Right ventricle myocardium superior (tissue), 1 donor: ENCODE measurements at regions not wholly inside any gene's neighbourhood (a gene's known extent, or its start where the extent isn't known, plus 50 kb on each side); places are given as distances from the start of the nearest gene placed in this dataset.
A peak's percentile ranks its signal among the peaks of the same experiment; 100 is the strongest.
"Not testable (repeated sequence)": the region's sequence is repeated elsewhere in the genome, so short reads cannot be mapped to it uniquely, and the experiment has no call there.

Source experiments
- ATAC-seq: fragments of 200-7000 bp; cut with Tn5 transposase; one replicate; pipeline ENCODE4 v1.9.1; 2020; ENCODE audit warnings: mild to moderate bottlenecking; ENCODE audit not compliant: poor library complexity
- DNase-seq: peaks from one replicate; pipeline ENCODE4 v3.0.0-alpha.2; 2020
- intact Hi-C: fragments of 100-400 bp; cut with DNase I; formaldehyde crosslinking; loops from one replicate; pipeline ENCODE4 v1.11.2; 2022
- donor health status: DM: no; HTN: yes; CAD: no; lungs with severe emphysema.

DNA sequence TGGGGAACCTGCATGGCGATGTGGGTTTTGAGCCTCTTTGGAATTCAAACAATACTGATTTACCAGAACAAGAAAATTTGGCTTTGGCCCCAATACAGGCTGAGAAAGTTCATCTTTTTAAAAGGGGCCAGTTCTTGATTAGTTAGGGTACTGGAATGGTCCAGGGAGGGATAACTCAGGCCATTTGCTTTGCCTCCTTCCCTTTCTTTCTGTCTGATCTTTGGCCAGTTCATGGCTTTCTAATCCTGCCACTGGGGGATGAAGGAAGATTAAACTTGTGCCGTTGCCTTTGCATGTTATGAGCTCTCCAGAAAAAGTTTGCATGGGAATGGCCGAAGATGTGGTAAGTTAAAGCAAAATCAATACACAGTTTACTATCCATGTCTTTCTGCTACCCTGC, 78.4 kb downstream of the ADAMTS15 start:
- intact Hi-C loops = no loop called here
- ATAC-seq (no peak), DNase-seq (no peak)

GRCh38 chr11:130527636-130528297, 79.3 kb downstream of the ADAMTS15 start:
- intact Hi-C loops = no loop called here
- ATAC-seq = peak; percentile 64
- peak; percentile 58 for DNase-seq

- DNase-seq (peak; percentile 54), ATAC-seq (peak; percentile 84)
- intact Hi-C loops = no loop called here
These were observed 80.1 kb downstream of the ADAMTS15 start for GRCh38 chr11:130528298-130529261.

DNA sequence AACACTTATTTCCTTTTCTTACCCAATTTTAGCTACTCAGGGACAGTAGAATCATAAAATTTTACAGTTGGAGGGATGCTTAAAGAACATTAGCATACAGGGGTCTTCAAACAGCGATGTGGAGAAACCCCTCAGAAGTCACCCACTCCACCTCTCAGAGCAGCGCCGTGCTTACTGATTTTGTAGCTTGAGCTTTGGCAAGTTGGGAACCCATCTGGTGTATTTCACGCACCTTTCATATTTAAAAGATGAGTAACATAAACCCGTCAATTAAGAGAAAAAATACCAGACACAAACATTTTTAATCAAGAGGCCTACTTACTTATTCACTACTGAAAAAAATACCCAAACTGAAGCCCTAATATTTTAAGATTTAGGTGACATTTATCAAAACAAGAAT, 80.9 kb downstream of the ADAMTS15 start:
- DNase-seq = no peak
- no peak for ATAC-seq
- intact Hi-C loops = no loop called here

- DNase-seq = no peak
- intact Hi-C loops = no loop called here
- no peak for ATAC-seq
These were observed 82.6 kb downstream of the ADAMTS15 start for GRCh38 chr11:130531061-130531460.

DNA sequence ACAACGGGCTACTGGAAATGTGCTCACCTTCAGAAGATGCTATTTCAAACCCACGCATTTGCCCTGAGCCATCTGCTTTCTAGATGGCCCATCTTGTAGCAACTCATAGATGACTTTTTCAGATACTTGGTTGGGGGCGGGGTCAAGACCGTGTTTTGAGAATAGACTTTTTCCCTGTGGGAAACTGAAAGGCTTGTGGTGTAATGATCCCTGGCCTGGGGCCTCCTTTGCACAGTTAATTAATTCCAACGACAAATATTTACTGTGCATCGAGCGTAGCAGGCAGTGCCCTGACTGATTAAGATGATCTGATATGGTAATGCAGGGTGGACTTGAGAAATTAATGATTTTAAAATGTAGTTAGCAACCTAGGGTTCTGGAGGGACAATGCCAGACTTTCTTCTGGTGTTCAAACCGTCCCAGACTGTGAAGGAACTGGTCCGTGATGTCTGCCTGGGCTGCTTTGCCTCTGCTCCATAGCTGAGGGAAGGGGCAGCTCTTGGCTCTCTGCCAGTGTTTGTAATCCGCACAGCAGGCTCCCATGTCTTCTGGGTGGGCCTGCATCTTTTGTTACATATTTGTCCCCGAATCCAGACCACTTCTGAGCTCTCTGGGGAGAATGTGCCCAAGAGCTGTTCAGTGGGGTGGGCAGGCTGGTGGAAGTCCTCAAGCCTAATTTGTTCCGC, 84.8 kb downstream of the ADAMTS15 start:
- no peak for ATAC-seq
- DNase-seq = no peak
- intact Hi-C loops = no loop called here

- ATAC-seq = no peak
- intact Hi-C loops = no loop called here
- no peak for DNase-seq
These were observed 85.4 kb downstream of the ADAMTS15 start for GRCh38 chr11:130533871-130534270.

- ATAC-seq (no peak), DNase-seq (no peak)
- intact Hi-C loops = no loop called here
These were observed 86.1 kb downstream of the ADAMTS15 start for GRCh38 chr11:130534551-130534950.

DNA sequence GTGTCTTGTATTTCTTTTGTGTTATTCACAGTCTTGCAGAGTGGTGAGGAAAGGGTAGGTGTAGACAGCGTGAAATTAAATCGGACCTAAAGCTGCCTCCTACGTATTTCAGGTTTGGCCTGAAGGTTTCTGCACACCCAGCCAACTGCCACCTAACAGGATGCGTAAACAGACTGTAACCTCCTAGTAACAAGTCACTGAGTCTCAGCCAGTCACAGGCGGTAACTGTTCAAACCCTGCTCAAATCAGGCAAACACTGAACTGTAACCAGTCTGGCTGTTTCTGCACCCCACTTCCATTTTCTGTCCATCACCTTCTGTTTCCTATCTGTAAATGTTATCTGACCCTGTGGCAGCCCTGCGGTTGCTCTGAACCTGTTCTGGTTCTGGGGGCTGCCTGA, 87.1 kb downstream of the ADAMTS15 start:
- intact Hi-C loops = no loop called here
- DNase-seq (no peak), ATAC-seq (no peak)

DNA sequence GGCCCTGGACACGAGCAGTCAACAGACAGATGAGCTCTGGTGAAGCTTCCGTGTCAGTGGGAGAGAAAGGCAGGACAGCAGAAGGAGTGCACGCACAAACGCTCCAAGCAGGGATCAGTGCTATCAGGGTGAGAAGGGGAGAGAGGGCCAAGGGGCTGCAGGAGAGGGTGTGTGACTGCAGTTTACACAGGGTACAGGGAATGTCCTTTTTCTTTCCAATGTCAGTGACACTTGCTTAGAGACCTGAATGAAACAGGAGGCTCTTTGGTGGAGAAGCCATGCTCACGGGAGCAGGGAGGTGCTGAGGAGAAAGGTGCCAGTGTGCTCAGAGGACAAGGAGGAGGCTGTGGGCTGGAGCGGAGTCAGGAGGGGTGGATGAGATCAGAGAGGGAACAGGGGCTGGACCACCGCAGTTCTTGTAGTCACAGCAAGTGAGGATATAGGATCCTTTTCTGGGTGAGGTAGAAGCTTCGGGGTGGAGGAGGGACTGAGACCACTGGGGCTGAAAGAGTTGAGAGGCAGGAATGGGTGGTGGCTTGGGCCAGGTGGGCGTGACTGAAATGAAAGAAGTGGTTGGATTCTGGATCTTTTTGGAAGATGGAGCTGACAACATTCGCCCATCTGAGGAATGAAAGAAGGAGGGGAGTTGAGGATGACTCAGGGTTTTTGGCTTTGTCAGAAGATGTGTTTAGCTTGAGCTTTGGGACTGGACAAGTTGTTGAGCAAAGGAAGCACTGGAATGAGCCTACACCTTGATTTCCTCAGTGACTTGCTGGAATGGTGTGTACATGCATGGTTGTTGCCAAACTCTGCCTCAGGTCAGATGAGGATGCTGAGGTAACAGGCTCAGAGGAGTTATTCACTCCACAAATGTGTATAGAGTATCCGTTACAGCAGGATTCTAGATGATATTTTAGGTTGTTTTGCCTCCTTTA, 87.9 kb downstream of the ADAMTS15 start:
- DNase-seq (no peak), ATAC-seq (peak; percentile 20)
- intact Hi-C loops = no loop called here

DNA sequence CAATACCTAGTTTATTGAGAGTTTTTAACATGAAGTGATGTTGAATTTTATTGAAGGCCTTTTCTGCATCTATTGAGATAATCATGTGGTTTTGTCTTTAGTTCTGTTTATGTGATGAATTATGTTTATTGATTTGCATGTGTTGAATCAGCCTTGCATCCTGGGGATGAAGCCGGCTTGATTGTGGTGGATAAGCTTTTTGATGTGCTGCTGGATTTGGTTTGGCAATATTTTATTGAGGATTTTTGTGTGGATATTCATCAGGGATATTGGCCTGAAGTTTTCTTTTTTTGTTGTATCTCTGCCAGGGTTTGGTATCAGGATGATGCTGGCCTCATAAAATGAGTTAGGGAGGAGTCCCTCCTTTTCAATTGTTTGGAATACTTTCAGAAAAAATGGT, 91.2 kb downstream of the ADAMTS15 start:
- ATAC-seq, DNase-seq, intact Hi-C loops: not testable (repeated sequence)

GRCh38 chr11:130544266-130544665, 95.8 kb downstream of the ADAMTS15 start:
- ATAC-seq = no peak
- intact Hi-C loops = no loop called here
- no peak for DNase-seq

DNA sequence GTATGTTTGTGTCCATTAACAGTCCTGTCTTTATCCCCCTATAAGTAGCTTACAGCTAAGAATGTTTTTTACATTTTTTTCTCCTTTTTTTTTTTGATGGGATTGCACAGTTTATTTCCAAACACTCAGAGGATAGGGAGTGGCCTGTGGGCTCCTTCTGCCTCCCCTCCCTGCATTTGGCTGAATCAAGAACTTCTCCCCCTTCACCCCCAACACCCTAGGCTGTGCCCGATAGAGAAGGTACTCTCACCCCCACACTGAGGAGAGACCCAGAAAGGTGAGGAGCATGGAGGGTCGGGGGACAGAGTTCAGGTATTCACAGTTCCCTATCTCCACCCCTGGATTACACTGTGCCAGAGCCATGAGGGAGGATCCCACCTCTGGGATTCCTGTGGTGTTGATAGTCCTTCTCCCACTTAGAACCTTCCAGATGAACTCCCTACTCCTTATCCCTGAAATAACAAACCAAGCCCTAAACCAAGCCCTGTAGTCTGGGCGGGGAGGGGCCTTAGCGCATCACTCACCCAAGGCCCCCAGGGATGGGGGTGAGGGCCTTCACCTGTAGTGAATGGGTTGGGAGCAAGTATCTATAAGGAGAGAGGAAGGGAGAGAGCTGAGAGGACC, 97.1 kb downstream of the ADAMTS15 start:
- DNase-seq (no peak), ATAC-seq (no peak)
- intact Hi-C loops = no loop called here

DNA sequence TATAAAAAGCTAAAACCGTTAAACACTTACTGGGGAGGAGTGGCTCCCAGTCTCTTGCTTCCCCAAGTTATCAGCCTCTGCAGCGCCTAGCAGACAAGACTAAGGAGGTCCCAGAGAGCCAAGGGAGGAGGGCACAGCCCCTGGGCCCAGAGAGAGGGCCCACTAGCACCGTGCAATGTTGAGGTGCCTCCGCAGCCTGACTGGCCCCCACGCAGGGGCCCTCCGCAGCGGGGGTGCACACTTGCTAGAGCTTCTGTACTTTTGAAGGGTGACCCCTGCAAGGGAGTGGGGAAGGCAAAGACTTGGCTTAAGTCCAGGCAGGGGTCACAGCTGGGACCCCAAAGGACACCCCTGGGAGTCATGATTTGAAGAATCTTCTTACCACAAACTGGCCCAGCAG, 98.0 kb downstream of the ADAMTS15 start:
- DNase-seq (no peak), ATAC-seq (no peak)
- intact Hi-C loops = no loop called here

GRCh38 chr11:130546901-130547694, 98.7 kb downstream of the ADAMTS15 start:
- ATAC-seq (no peak), DNase-seq (no peak)
- intact Hi-C loops = no loop called here

GRCh38 chr11:130547761-130548490, 99.5 kb downstream of the ADAMTS15 start:
- ATAC-seq = no peak
- intact Hi-C loops = no loop called here
- no peak for DNase-seq

- DNase-seq = no peak
- no peak for ATAC-seq
- intact Hi-C loops = no loop called here
These were observed 100.0 kb downstream of the ADAMTS15 start for GRCh38 chr11:130548491-130548833.
